ENCODE measurements at regions not wholly inside any gene's neighbourhood (a gene's known extent, or its start where the extent isn't known, plus 50 kb on each side); places are given as distances from the start of the nearest gene placed in this dataset.

- no peak for TF ChIP-seq CTCF (IDR thresholded peaks at IDR 0.05 in 4 of 5, conservative IDR thresholded peaks at IDR 0.05 in 1 of 5)
- no peak for TF ChIP-seq POLR2A (IDR thresholded peaks at IDR 0.05)
These were observed 195.7 kb downstream of the HERPUD2 start for GRCh38 chr7:35499226-35499625.

Measured in gastrocnemius medialis (tissue), 4 donors.